ENCODE measurements at regions not wholly inside any gene's neighbourhood (a gene's known extent, or its start where the extent isn't known, plus 50 kb on each side); places are given as distances from the start of the nearest gene placed in this dataset.

DNA sequence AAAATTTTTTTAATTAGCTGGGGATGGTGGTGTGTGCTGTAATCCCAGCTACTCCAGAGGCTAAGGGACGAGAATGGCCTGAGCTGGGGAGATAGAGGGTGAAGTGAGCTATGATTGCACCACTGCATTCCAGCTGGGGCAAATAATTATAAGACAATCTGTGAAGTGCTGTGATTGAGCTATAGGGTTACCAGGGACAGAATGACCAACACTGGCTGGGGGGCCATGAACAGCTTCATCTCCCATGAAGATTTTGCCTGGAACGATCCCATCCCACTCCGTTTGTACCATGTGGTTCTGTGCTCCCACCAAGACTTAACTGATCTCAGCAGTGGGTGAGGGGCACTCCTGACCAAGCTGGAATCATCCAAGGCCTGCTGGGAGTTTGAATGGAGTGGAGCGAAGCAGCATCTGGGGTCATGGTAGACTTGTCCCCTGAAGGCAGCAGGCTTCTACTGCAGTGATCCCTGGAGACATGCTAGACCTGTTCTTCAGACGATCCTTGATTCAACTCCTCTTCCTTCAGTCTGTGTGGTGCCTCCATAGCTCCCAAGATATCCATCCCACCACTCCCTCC lies 53.6 kb upstream of the CTPS1 start (continued):
- TF ChIP-seq FOSL1 (IDR thresholded peaks at IDR 0.05; ENCODE audit: low read depth) = no peak
- TF ChIP-seq EGR1 (IDR thresholded peaks at IDR 0.05; ENCODE audit: low read depth) = no peak
- TF ChIP-seq SRF (IDR thresholded peaks at IDR 0.05; ENCODE audit: low read depth) = no peak
- TF ChIP-seq CBX3 (IDR thresholded peaks at IDR 0.05; ENCODE audit: low read depth) = no peak
- no peak for TF ChIP-seq SIN3A (IDR thresholded peaks at IDR 0.05; ENCODE audit: low read depth)
- TF ChIP-seq YY1 (IDR thresholded peaks at IDR 0.05; ENCODE audit: extremely low read depth, insufficient replicate concordance, low read depth, low read length) = no peak
- no peak for TF ChIP-seq POLR2A (IDR thresholded peaks at IDR 0.05; ENCODE audit: borderline replicate concordance, extremely low read depth, insufficient read depth, insufficient read length)
- no peak for TF ChIP-seq EZH2 (IDR thresholded peaks at IDR 0.05)
- no peak for TF ChIP-seq ELF1 (IDR thresholded peaks at IDR 0.05; ENCODE audit: borderline replicate concordance, low read depth)
- TF ChIP-seq, protein P1, sequence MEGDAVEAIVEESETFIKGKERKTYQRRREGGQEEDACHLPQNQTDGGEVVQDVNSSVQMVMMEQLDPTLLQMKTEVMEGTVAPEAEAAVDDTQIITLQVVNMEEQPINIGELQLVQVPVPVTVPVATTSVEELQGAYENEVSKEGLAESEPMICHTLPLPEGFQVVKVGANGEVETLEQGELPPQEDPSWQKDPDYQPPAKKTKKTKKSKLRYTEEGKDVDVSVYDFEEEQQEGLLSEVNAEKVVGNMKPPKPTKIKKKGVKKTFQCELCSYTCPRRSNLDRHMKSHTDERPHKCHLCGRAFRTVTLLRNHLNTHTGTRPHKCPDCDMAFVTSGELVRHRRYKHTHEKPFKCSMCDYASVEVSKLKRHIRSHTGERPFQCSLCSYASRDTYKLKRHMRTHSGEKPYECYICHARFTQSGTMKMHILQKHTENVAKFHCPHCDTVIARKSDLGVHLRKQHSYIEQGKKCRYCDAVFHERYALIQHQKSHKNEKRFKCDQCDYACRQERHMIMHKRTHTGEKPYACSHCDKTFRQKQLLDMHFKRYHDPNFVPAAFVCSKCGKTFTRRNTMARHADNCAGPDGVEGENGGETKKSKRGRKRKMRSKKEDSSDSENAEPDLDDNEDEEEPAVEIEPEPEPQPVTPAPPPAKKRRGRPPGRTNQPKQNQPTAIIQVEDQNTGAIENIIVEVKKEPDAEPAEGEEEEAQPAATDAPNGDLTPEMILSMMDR (IDR thresholded peaks at IDR 0.05 in 2 of 3, conservative IDR thresholded peaks at IDR 0.05 in 1 of 3; ENCODE audit: borderline replicate concordance in 1 of 3, insufficient read depth in 1 of 3, low read depth in 2 of 3, low read length in 2 of 3) = no peak
- no peak for TF ChIP-seq CEBPB (IDR thresholded peaks at IDR 0.05; ENCODE audit: low read depth)

DNA sequence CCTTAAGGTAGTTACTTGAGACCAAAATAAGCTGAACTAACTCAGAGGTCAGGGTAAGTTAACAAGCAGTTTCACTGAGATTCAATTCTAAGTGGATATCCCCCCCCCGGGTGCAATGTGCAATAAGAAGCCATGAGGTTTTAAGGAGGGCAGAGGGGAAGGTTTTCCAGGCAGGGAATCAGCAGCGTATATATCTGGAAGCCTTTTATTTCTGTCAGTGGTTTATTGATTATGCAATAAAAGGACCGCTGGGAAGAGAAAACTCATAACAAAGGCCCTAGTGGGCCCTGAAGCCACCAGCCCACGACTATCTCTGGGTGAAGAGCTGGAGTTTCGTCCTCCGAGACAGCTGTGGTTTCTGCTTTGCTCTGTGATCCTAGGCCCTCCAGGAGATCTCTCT lies 53.1 kb upstream of the CTPS1 start:
- ATAC-seq (peak; percentile 10; the same call in 1 of the 2 replicates), DNase-seq (ENCODE audit: low read depth, low spot score) (no peak)
- TF ChIP-seq, protein P2, sequence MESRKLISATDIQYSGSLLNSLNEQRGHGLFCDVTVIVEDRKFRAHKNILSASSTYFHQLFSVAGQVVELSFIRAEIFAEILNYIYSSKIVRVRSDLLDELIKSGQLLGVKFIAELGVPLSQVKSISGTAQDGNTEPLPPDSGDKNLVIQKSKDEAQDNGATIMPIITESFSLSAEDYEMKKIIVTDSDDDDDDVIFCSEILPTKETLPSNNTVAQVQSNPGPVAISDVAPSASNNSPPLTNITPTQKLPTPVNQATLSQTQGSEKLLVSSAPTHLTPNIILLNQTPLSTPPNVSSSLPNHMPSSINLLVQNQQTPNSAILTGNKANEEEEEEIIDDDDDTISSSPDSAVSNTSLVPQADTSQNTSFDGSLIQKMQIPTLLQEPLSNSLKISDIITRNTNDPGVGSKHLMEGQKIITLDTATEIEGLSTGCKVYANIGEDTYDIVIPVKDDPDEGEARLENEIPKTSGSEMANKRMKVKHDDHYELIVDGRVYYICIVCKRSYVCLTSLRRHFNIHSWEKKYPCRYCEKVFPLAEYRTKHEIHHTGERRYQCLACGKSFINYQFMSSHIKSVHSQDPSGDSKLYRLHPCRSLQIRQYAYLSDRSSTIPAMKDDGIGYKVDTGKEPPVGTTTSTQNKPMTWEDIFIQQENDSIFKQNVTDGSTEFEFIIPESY (IDR thresholded peaks at IDR 0.05; ENCODE audit: extremely low read depth, insufficient replicate concordance, low read length) = no peak
- TF ChIP-seq, protein P3, sequence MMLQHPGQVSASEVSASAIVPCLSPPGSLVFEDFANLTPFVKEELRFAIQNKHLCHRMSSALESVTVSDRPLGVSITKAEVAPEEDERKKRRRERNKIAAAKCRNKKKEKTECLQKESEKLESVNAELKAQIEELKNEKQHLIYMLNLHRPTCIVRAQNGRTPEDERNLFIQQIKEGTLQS (IDR thresholded peaks at IDR 0.05) = no peak
- TF ChIP-seq EZH2phosphoT487 (IDR thresholded peaks at IDR 0.05; ENCODE audit: borderline replicate concordance) (no peak), FOSL1 (IDR thresholded peaks at IDR 0.05; ENCODE audit: low read depth) (no peak), SRF (IDR thresholded peaks at IDR 0.05; ENCODE audit: low read depth) (no peak), JUND (IDR thresholded peaks at IDR 0.05) (no peak), TCF7L2 (IDR thresholded peaks at IDR 0.05; ENCODE audit: borderline replicate concordance, extremely low read depth, insufficient read depth, insufficient read length) (no peak), ELF1 (IDR thresholded peaks at IDR 0.05; ENCODE audit: borderline replicate concordance, low read depth) (no peak), POLR2AphosphoS5 (IDR thresholded peaks at IDR 0.05; ENCODE audit: low read depth, low read length) (no peak), EGR1 (IDR thresholded peaks at IDR 0.05; ENCODE audit: low read depth) (no peak), ZFX (IDR thresholded peaks at IDR 0.05) (no peak)
- TF ChIP-seq, protein P4, sequence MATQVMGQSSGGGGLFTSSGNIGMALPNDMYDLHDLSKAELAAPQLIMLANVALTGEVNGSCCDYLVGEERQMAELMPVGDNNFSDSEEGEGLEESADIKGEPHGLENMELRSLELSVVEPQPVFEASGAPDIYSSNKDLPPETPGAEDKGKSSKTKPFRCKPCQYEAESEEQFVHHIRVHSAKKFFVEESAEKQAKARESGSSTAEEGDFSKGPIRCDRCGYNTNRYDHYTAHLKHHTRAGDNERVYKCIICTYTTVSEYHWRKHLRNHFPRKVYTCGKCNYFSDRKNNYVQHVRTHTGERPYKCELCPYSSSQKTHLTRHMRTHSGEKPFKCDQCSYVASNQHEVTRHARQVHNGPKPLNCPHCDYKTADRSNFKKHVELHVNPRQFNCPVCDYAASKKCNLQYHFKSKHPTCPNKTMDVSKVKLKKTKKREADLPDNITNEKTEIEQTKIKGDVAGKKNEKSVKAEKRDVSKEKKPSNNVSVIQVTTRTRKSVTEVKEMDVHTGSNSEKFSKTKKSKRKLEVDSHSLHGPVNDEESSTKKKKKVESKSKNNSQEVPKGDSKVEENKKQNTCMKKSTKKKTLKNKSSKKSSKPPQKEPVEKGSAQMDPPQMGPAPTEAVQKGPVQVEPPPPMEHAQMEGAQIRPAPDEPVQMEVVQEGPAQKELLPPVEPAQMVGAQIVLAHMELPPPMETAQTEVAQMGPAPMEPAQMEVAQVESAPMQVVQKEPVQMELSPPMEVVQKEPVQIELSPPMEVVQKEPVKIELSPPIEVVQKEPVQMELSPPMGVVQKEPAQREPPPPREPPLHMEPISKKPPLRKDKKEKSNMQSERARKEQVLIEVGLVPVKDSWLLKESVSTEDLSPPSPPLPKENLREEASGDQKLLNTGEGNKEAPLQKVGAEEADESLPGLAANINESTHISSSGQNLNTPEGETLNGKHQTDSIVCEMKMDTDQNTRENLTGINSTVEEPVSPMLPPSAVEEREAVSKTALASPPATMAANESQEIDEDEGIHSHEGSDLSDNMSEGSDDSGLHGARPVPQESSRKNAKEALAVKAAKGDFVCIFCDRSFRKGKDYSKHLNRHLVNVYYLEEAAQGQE (IDR thresholded peaks at IDR 0.05; ENCODE audit: low read depth) = no peak
- POLR2A ChIA-PET = no interaction called here
- Histone ChIP-seq H4K20me1 (ENCODE audit: insufficient read depth) (no peaks in the 10 kb centered on the region), H2AFZ (ENCODE audit: low read depth, low read length, poor library complexity, severe bottlenecking) (no peak overlapping the region), H3K27ac (ENCODE audit: low read depth, low read length) (no peak overlapping the region), H3K4me3 (replicated peaks in 1 of 2; ENCODE audit: low read depth in 1 of 2, low read length in 2 of 2) (no peak overlapping the region), H3K9me2 (ENCODE audit: insufficient read depth) (no peaks in the 10 kb centered on the region), H3K27me3 (ENCODE audit: insufficient read depth, low read length) (no peaks in the 10 kb centered on the region), H3K4me2 (ENCODE audit: low read length) (no peak overlapping the region), H3K9me3 (ENCODE audit: control insufficient read depth in 1 of 2, insufficient read depth in 1 of 2, low read depth in 1 of 2, low read length in 2 of 2) (no peaks in the 10 kb centered on the region), H3K79me2 (ENCODE audit: insufficient read depth, low read length) (no peaks in the 10 kb centered on the region), H3K4me1 (ENCODE audit: control insufficient read depth in 1 of 2, insufficient read depth in 2 of 2, low read length in 2 of 2) (peaks cover 6 to 8% of the 10 kb centered on the region in 2 experiments; a peak in 2 of 4 replicates), H3K9ac (ENCODE audit: low read length) (no peak overlapping the region), H3K36me3 (ENCODE audit: control insufficient read depth in 1 of 2, insufficient read depth in 2 of 2, low read length in 2 of 2) (no peaks in the 10 kb centered on the region)
- intact Hi-C loops (cut with micrococcal nuclease) = no loop called here
- CTCF ChIA-PET = interaction anchor here (0.9 to 1.9 kb wide), 2 partner anchors 17 to 22 kb away, joined by 5 read pairs; no protein-coding TSS in a partner anchor
- no TSS peak for BruUV-seq (replicated peaks)
- RAD21 ChIA-PET (ENCODE audit: low non-redundant PET in 1 of 2, low total read pairs in 2 of 2, uncharacterized antibody in 2 of 2, unreplicated experiment in 2 of 2) = no interaction called here
